Prostate gland (tissue), 2 donors: ENCODE measurements at regions not wholly inside any gene's neighbourhood (a gene's known extent, or its start where the extent isn't known, plus 50 kb on each side); places are given as distances from the start of the nearest gene placed in this dataset.

Experiments
- DNase-seq: peaks from one replicate; pipeline ENCODE4 v3.0.0-alpha.2; 2019; ENCODE audit warnings: low spot score
- H3K27ac ChIP-seq, 2 donors: fragments of 200-600 bp; sonication (generic); 2 replicates each; pipeline ENCODE4 v1.5.1; 2017 to 2019
- H3K27me3 ChIP-seq: fragments of 200-600 bp; sonication (generic); replicated peaks from 2 replicates; pipeline ENCODE4 v1.5.1; 2019; ENCODE audit not compliant: insufficient read depth
- H3K36me3 ChIP-seq, 2 donors: fragments of 200-600 bp; sonication (generic); 1 replicate in 1 of 2; 2 replicates in 1 of 2; pipeline versions ENCODE4 v1.5.1 to v1.8.1; 2017 to 2019
- H3K4me1 ChIP-seq: fragments of 200-600 bp; sonication (generic); replicated peaks from 2 replicates; pipeline ENCODE4 v1.5.1; 2019
- H3K4me3 ChIP-seq, 2 donors: fragments of 200-600 bp; sonication (generic); 2 replicates each; pipeline ENCODE4 v1.5.1; 2017 to 2019
- H3K9me3 ChIP-seq: fragments of 200-600 bp; sonication (generic); 2 replicates; pipeline ENCODE4 v1.5.1; 2017
- CTCF ChIP-seq, 4 experiments: fragments of 200-600 bp in 2 of 4; fragments of 450-650 bp in 2 of 4; sonication (generic) in 2 of 4; IDR thresholded peaks; 1 replicate in 3 of 4; 2 replicates in 1 of 4; pipeline ENCODE4 v1.5.1; 2016 to 2019; ENCODE audit warnings: antibody characterized with exemption in 4 of 4, mild to moderate bottlenecking in 2 of 4, moderate library complexity in 2 of 4
- POLR2A ChIP-seq: fragments of 450-650 bp; IDR thresholded peaks from one replicate; pipeline ENCODE4 v1.6.1; 2016; ENCODE audit warnings: antibody characterized with exemption, mild to moderate bottlenecking
- POLR2AphosphoS5 ChIP-seq: sonication (generic); formaldehyde crosslinking; IDR thresholded peaks from one replicate; pipeline ENCODE4 v1.6.1; 2017; ENCODE audit warnings: antibody characterized with exemption
- WGBS: methylation state at CpG from one replicate; pipeline ENCODE4 v1.1.5; 2018; 5-methylcytosine and 5-hydroxymethylcytosine counted together
- intact Hi-C: fragments of 100-400 bp; cut with DNase I; formaldehyde crosslinking; loops from one replicate; pipeline ENCODE4 v1.14.2; 2022

GRCh38 chr15:94021621-94022320 is 209.6 kb upstream of the MCTP2 start:
- WGBS, result 70% methylated on average over 5 of the region's 5 CpGs

GRCh38 chr15:94019062-94019461 is 212.3 kb upstream of the MCTP2 start:
- H3K4me1 ChIP-seq, result no peaks in the 10 kb centered on the region
- intact Hi-C loops, result no loop called here
- H3K36me3 ChIP-seq, result no peaks in the 10 kb centered on the region
- H3K4me3 ChIP-seq, result no peak overlapping the region
- WGBS, result 94% methylated on average over 11 of the region's 11 CpGs
- no peak for DNase-seq
- no peaks in the 10 kb centered on the region for H3K27me3 ChIP-seq
- H3K9me3 ChIP-seq, result no peaks in the 10 kb centered on the region
- TF ChIP-seq POLR2AphosphoS5 (no peak), POLR2A (no peak), CTCF (IDR thresholded peaks at IDR 0.05) (no peak)
- no peak overlapping the region for H3K27ac ChIP-seq

More at GRCh38 chr15:94021621-94022320, 209.6 kb upstream of the MCTP2 start:
- Histone ChIP-seq H3K4me1 (no peaks in the 10 kb centered on the region), H3K36me3 (no peaks in the 10 kb centered on the region), H3K27ac (no peak overlapping the region), H3K9me3 (no peaks in the 10 kb centered on the region), H3K4me3 (no peak overlapping the region), H3K27me3 (no peaks in the 10 kb centered on the region)
- TF ChIP-seq POLR2AphosphoS5 (no peak), POLR2A (no peak), CTCF (IDR thresholded peaks at IDR 0.05) (no peak)
- intact Hi-C loops, result no loop called here
- DNase-seq, result no peak

GRCh38 chr15:94015324-94015723 is 216.0 kb upstream of the MCTP2 start:
- intact Hi-C loops, result no loop called here
- Histone ChIP-seq H3K4me1 (no peaks in the 10 kb centered on the region), H3K36me3 (no peaks in the 10 kb centered on the region), H3K9me3 (no peaks in the 10 kb centered on the region), H3K27me3 (no peaks in the 10 kb centered on the region), H3K4me3 (no peak overlapping the region), H3K27ac (no peak overlapping the region)
- 69% methylated on average over 5 of the region's 5 CpGs for WGBS
- no peak for TF ChIP-seq POLR2AphosphoS5
- no peak for TF ChIP-seq POLR2A
- TF ChIP-seq CTCF (IDR thresholded peaks at IDR 0.05), result no peak
- no peak for DNase-seq

- Histone ChIP-seq H3K4me1 (no peaks in the 10 kb centered on the region), H3K27me3 (no peaks in the 10 kb centered on the region), H3K36me3 (no peaks in the 10 kb centered on the region), H3K9me3 (no peaks in the 10 kb centered on the region), H3K4me3 (no peak overlapping the region), H3K27ac (no peak overlapping the region)
- TF ChIP-seq POLR2A, result no peak
- TF ChIP-seq POLR2AphosphoS5, result no peak
- no peak for TF ChIP-seq CTCF (IDR thresholded peaks at IDR 0.05)
- no peak for DNase-seq
- 87% methylated on average over 9 of the region's 9 CpGs for WGBS
- intact Hi-C loops, result no loop called here
Measured at GRCh38 chr15:94008104-94009074, 223.0 kb upstream of the MCTP2 start.
